Lung microvascular endothelial cell (primary cell): ENCODE measurements at regions not wholly inside any gene's neighbourhood (a gene's known extent, or its start where the extent isn't known, plus 50 kb on each side); places are given as distances from the start of the nearest gene placed in this dataset.

Experiments
- DNase-seq, 2 donors: peaks; one replicate each; pipeline versions ENCODE4 v3.0.0 to v3.0.0-alpha.2; 2010; ENCODE audit warnings: low read depth in 2 of 2

DNA sequence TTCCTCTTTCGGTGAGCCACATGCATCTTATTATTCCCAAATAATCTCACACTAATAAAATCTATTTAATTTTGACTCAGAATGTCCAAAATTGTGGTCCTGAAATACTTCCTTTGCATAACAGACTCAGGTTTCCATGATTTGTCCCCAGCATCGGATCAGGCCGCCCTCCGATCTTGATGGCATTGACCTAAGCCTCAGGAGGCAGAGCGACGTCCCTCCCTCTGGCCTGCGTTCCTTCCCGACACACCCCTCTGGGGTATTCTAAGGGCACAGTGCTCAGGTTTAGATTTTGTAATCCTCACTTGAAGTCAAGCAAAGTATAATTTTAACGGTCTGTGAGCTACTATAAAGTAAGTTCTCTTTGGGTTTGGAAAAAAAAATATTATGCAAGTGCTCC is 857.7 kb downstream of the GALR1 start:
- no peak for DNase-seq

GRCh38 chr18:78108554-78108953 is 858.9 kb downstream of the GALR1 start:
- no peak for DNase-seq

DNA sequence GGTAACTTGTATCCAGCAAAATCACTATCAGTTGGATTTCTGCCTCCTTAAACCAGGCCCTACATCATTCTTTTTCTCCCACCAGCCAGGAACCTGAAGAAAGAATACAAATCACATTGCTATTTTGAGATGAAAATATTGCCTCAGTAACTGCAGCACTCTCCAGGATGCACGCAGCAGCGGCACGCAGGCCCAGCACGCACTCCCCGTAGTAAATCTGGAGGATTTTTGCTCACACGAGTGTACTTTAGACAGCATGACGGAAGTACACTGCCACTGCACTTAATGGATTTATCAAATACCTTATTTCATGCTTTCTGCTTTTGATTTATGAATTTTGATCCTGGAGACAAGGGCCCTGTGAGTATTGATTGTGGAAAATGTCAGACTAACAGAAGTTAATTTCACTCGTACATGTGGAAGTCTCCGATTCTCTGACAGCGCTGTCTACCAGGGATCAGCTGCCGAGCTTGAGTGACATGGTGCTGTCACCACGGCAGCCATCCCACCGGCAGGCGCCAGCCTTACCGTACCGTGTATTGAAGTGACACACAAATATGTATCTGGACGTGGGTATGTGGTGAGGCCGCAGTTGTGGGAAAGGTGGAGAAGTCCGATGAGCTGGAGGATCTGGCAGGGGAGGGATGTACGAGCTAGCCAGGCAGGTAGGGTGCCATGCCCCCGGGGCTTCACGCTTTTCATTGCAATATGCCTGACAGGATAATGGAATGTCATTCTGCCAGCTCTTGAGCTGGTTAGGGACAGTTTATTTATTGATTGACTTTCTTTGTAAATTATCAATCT is 863.7 kb downstream of the GALR1 start:
- DNase-seq, result no peak

DNA sequence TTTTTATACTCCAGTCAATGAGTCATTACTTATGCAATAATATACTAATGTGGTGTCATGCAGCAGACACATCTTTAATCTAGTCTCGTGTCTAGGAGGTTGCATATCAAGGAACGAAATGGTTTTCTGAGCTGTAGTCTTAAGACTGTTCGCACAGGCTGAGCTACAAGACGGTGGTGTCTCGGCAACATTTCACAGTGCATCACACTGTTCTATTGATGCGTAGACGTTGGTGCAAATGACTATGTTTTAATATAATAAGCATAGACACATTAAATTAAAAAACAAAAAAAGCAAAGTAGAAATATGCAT is 864.2 kb downstream of the GALR1 start:
- no peak for DNase-seq

DNA sequence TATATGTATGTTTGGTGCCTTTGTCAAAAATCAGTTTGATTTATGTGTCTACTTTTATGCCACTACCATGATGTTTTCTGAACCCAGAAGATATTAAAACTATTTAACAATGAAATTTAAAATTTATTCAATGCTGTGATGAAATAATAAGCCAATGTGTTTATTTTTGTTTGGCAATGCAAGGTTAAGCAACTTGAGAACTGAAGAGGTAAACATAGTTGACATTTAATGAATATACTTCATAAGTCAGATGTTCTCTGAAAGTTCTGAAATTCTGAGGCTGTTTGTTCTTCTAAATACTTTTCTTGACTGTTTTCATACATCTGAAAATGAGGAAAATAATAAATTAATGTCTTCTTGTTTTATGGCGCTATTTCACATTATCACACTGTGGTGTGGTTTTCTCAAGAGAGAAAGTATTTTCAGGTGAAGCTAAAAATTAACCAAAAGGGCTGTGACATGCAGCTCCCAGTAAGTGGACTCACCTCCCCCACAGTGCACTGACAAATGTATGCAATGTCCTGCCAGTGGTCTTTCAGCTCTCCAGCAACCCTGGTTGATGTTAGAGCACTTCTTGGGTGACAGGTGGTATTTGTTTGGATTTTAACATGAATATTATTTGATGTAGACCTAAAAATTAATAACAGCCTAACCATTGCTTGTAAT is 863.6 kb upstream of the SALL3 start:
- no peak for DNase-seq

DNA sequence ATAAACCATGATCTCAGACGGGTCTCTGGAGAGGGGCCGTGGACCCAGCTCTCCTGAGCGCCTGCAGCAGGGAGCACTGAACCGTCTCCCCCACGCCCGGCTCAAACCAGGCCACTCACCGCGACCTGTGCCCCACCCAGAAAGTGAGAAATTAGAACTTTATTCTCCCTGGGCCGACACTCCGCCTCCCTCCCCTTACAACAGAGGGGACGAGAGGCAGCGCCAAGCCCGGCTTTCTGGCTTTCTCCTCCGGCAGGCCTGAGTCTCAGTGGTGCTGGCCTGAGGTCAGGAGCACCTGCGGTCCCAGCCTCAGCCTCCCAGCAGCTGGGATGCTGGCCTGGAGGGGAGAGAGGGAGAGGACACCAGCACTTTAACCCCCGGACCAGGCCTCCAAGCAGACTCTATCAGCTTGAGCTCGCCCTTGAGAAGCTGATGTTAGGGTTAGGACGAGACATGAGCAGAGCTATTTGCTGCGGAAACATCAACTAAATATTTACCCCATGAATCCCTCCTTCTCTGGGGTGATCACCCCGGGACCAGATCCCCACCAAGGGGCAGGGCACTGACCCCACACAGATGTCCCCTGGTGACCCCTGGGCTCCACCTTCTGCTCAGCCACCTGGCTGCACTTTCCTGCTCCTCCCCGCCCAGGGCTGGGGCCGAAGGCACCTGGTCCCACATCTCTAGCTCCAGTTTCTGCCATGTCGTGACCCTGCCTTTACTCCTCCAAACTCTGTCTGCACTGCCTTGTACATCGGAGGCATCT is 856.3 kb upstream of the SALL3 start:
- no peak for DNase-seq

DNA sequence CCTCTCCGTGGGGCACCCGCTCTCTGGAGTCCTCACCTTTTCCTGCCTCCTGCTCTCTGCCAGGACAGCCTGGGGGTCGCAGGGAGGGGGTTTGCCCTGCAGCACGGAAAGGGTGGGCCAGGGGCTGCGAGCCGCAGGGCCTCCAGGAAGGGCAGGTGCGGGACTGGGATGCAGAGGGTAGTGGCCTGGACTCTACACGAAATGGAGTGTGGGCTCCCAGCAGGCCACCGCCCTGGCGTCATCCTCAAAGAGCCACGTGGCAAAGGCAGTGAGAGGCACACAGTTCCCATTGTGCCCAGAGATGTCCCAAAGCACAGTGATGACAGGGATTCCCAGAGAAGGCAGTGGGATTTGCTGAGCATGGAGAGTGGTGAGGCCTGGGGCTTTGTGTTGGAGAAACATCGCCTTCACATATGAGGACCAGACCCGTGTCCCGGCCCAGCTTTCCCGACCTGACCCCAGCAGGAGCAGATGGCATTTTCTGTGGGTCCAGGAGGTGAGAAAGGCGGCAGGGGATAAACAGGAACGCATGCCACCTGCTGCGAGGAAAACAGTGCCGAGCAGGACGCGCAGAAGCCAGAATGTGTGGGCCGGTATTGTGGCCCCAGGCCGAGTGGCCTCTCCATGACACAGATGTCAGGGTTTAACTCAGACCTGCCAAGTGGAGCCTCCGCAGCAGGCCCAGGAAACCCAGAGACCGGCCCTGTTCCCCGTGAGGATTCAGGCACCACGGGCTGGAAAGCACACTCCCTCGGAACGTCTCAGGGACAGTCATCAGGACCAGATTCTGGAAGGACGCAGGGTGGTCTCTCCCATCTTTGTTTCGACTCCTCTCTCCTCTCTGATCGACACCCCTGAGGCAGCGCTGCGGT is 855.5 kb upstream of the SALL3 start:
- no peak for DNase-seq

DNA sequence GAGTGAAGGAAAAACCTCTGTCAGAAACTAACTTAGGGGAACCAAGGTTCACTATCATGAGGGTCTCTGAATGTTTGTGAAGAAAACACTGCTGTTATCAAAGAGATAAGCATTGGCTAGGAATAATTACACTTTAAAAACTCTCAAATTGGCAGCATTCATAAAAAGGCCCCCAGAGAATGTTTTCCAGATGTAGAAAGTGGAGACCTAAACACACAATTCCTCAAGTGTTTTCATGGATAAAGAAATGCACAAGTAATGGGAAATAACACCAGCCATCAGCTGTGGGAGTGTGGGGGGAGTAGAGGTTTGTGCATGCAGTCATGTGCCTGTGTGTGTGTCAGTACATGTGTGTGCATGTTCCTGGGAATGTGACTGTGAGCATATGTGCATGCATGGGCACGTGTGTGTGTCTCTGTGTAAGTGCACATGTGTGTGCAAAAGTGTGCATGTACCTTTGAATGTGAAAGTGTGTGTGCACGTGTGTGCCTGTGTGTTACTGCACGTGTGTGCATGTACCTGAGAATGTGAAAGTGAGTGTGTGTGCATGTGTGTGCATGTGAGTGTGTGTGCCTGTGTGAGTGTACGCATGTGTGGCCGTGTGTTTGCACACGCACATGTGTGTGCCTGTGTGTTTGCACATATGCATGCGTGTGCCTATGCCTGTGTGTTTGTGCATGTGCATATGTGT is 854.3 kb upstream of the SALL3 start:
- no peak for DNase-seq

DNA sequence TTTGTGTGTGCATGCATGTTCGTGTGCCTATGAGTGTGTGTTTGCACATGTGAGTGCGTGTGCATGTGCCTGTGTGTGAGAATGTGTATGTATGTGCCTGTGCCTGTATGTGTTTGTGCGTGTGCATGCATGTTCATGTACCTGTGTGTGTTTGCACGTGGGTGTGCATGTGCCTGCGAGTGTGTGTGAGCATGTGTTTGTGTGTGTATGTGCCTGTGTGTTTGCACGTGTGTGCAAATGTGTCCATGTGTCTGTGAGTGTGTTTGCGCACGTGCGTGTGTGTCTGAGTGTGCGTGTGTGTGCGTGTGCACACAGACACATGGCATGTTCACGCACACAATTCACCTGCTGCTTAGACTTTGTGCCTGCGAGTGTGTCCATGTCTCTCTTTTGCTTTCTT is 853.5 kb upstream of the SALL3 start:
- DNase-seq, result no peak

- DNase-seq, result no peak
These were observed 853.1 kb upstream of the SALL3 start for GRCh38 chr18:78126536-78126935.

- no peak for DNase-seq
These were observed 852.6 kb upstream of the SALL3 start for GRCh38 chr18:78127041-78127440.

DNA sequence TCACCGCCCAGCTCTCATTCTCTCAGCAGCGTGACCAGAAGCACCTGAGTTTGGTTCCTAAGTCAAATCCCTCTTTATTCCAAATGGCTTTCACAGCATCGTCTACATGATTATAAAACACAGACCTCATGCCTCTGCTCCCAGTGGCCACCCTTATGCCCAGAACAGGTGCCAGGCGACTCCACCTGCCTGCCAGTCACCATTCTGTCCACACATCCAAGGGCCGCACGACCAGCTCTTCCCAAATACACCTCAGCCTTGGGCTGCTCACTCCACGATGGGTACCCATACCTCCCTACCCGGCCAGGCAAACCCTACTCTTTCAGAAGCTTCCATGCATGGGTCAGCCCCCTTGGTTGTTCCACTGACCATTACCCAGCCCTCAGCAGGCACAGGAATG is 851.6 kb upstream of the SALL3 start:
- DNase-seq, result no peak

DNA sequence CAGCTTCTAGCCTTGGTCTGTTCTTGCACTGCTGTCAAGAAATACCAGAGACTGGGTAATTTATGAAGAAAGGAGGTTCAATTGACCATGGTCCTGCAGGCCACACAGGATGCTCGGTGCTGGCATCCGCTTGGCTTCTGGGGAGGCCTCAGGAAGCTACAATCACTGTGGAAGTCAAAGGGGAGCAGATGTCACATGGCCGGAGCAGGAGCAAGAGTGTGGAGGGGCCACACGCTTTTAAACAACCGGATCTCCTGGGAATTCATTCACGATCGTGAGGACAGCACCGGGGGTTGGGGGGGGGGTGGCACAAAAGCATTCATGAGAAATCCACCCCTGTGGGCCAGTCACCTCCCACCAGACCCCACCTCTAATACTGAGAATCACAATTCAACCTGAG is 850.4 kb upstream of the SALL3 start:
- DNase-seq, result no peak

DNA sequence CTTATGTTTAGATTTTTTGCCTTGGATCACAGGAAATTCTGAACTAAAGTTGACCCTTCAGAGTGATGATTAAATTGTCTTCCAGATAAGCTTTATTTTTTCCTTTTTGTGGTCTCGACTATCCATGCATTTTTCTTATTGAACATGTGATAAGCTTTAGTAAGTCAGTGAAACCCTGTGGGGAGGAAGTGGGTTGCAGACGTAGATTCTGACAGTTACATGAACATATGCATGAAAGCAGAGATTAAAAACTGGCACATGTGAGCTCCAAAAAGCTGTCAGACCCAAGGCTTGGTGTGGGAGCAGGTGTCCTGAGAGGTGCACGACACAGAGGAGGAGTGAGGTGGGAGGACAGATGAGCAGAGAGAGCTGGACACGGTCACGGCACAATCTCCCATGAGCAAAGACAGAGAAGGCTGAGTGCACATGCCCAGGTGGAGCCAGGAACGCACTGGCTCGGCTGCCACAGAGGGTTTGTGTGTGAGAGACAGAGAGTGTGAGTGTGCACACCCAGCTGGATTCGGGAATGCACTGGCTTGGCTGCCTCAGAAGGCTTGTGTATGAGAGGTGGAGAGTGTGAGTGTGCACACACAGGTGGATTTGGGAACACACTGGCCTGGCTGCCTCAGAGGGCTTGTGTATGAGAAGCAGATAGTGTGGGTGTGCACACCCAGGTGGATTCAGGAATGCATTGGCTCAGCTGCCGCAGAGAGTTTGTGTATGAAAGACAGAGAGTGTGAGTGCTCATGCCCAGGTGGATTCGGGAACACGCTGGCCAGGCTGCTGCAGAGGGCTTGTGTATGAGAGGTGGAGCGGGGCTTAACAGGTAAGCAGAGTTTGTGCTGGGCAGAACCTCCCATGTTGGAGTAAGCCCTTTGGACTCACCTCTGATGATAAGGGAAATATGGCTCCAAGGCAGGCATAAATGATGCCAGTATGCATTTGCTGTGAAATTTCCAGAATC is 849.1 kb upstream of the SALL3 start:
- no peak for DNase-seq

- DNase-seq, result no peak
These were observed 845.9 kb upstream of the SALL3 start for GRCh38 chr18:78133729-78134128.

- DNase-seq, result no peak
These were observed 842.6 kb upstream of the SALL3 start for GRCh38 chr18:78136986-78137385.

DNA sequence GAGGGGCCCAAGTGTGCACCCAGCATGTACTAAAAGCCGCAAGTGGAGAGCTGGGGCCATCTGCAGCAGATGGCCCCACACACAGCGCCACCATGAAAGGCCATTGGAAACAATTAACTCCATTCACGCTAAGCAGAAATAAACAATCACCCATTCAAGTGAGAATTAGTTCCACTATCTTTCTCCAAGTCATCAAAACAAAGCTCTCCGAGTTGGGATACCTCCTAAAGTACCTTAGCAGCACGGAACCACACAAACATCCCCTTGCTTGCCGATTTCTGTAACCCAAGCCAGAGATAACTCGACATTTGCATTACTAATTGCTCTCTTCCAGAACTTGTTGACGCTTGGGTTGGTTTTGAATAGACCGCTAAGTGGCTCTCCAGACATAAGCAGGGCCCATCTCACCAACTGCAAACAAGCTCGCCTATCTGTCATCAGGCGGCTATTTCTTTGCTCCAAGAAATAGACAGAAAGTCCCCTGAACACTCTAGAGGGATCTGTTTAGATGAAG is 840.6 kb upstream of the SALL3 start:
- no peak for DNase-seq

- DNase-seq, result no peak
These were observed 839.3 kb upstream of the SALL3 start for GRCh38 chr18:78140294-78140693.

- no peak for DNase-seq
These were observed 834.9 kb upstream of the SALL3 start for GRCh38 chr18:78144669-78145068.

- no peak for DNase-seq
These were observed 834.5 kb upstream of the SALL3 start for GRCh38 chr18:78145096-78145495.
